ENCODE measurements at regions not wholly inside any gene's neighbourhood (a gene's known extent, or its start where the extent isn't known, plus 50 kb on each side); places are given as distances from the start of the nearest gene placed in this dataset.

- TF ChIP-seq CTCF (conservative IDR thresholded peaks at IDR 0.05), result no peak
- no peak for TF ChIP-seq ZFX (IDR thresholded peaks at IDR 0.05)
Measured at GRCh38 chr4:135412213-135412612, 1210.6 kb upstream of the PABPC4L start.
